Head of caudate nucleus (tissue), 42 donors: ENCODE measurements at regions not wholly inside any gene's neighbourhood (a gene's known extent, or its start where the extent isn't known, plus 50 kb on each side); places are given as distances from the start of the nearest gene placed in this dataset.
"Not testable (repeated sequence)": the region's sequence is repeated elsewhere in the genome, so short reads cannot be mapped to it uniquely, and the experiment has no call there.

Experiments used
- DNase-seq, 42 donors: peaks; one replicate each; pipeline versions ENCODE4 v3.0.0 to v3.0.0-alpha.2; 2020 to 2021; ENCODE audit warnings: mixed read lengths in 7 of 42
- intact Hi-C: fragments of 100-400 bp; cut with DNase I; formaldehyde crosslinking; loops from one replicate; pipeline ENCODE4 v1.15.0; 2022

- intact Hi-C loops: no loop called here
- no peak for DNase-seq
Observed at GRCh38 chr2:21833767-21834166, 710.0 kb downstream of the TDRD15 start.

- intact Hi-C loops: no loop called here
Observed at GRCh38 chr2:21836261-21836660, 712.5 kb downstream of the TDRD15 start.

GRCh38 chr2:21836719-21837118 lies 713.0 kb downstream of the TDRD15 start:
- intact Hi-C loops: no loop called here
- DNase-seq: peak in 2 of 42 donors; percentile 5 to 18

More at GRCh38 chr2:21836261-21836660, 712.5 kb downstream of the TDRD15 start:
- DNase-seq: no peak

GRCh38 chr2:21837168-21837960 lies 713.6 kb downstream of the TDRD15 start:
- DNase-seq: no peak
- intact Hi-C loops: no loop called here

- DNase-seq: no peak
- intact Hi-C loops: no loop called here
Observed at GRCh38 chr2:21841341-21841740, 717.6 kb downstream of the TDRD15 start.

- intact Hi-C loops, DNase-seq: not testable (repeated sequence)
Observed at GRCh38 chr2:21850367-21850766, 726.6 kb downstream of the TDRD15 start.

GRCh38 chr2:21854938-21855337 lies 731.2 kb downstream of the TDRD15 start:
- DNase-seq: no peak
- intact Hi-C loops: no loop called here

GRCh38 chr2:21856708-21857107 lies 732.9 kb downstream of the TDRD15 start:
- intact Hi-C loops: no loop called here
- no peak for DNase-seq

- intact Hi-C loops: no loop called here
- no peak for DNase-seq
Observed at GRCh38 chr2:21860907-21861306, 737.1 kb downstream of the TDRD15 start.

- no peak for DNase-seq
- intact Hi-C loops: no loop called here
Observed at GRCh38 chr2:21866316-21866715, 742.5 kb downstream of the TDRD15 start.

- DNase-seq: no peak
- intact Hi-C loops: no loop called here
Observed at GRCh38 chr2:21887881-21888280, 764.1 kb downstream of the TDRD15 start.

GRCh38 chr2:21890041-21890440 lies 766.3 kb downstream of the TDRD15 start:
- DNase-seq: peak in 30 of 42 donors; percentile 17 to 78 (median 47)
- intact Hi-C loops: no loop called here

GRCh38 chr2:21890716-21891115 lies 766.9 kb downstream of the TDRD15 start:
- no peak for DNase-seq
- intact Hi-C loops: no loop called here

- no peak for DNase-seq
Observed at GRCh38 chr2:21891191-21891590, 767.4 kb downstream of the TDRD15 start.

GRCh38 chr2:21892140-21892539 lies 768.4 kb downstream of the TDRD15 start:
- intact Hi-C loops: no loop called here
- DNase-seq: no peak

More at GRCh38 chr2:21891191-21891590, 767.4 kb downstream of the TDRD15 start:
- intact Hi-C loops: no loop called here

GRCh38 chr2:21895200-21895599 lies 771.4 kb downstream of the TDRD15 start:
- intact Hi-C loops: no loop called here
- peak in 7 of 42 donors; percentile 11 to 48 (median 18) for DNase-seq

GRCh38 chr2:21908712-21909380 lies 785.1 kb downstream of the TDRD15 start:
- intact Hi-C loops, DNase-seq: not testable (repeated sequence)

GRCh38 chr2:21910832-21911507 lies 787.2 kb downstream of the TDRD15 start:
- intact Hi-C loops: no loop called here

GRCh38 chr2:21912405-21912804 lies 788.6 kb downstream of the TDRD15 start:
- intact Hi-C loops: no loop called here
- DNase-seq: no peak

More at GRCh38 chr2:21910832-21911507, 787.2 kb downstream of the TDRD15 start:
- no peak for DNase-seq

GRCh38 chr2:21915201-21915600 lies 791.4 kb downstream of the TDRD15 start:
- no peak for DNase-seq
- intact Hi-C loops: no loop called here
